ENCODE measurements at regions not wholly inside any gene's neighbourhood (a gene's known extent, or its start where the extent isn't known, plus 50 kb on each side); places are given as distances from the start of the nearest gene placed in this dataset.

DNA sequence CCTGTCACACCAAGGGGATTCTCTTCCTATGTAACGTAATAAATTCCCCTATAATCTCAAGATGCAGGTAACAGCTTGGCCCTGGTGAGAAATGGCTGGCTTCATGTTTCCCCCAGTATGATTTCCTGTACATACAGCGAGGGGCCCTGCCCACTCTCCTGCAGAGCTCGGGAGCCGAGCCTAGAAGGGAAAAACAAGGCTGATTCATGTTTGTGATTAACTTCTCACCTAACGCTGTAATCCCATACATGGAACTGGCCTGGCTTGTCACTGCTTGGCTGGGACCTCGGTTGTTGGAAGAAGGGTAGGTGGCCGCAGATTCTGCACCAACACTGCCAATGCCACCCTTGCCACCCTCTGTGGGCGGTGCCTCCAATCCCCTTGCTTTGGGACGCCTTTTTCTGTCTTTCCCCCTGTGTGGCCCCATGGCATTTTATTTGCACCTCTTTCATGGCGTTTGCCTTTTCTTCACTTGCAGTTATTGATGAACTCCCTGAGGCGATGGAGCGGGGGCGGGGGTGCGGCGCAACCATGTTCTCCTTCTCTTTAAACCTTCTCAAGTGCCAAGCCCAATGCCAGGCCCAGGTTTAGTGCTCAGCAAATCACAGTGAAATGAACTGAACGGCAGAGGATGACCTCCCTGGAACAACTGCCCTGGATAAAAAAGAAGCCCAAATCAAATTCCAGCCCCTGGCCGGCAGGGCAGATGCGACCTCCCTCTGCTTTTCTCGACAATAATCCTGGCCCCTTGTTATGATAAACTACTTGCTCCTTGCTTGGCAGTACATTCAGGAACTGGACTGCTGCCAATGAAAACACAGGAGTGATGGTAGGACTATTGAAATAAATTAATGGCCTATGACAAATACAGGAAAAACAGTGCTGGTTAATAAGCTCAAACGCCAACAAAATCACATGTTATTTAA, 108.1 kb downstream of the TMEM174 start:
- no peaks in the 10 kb centered on the region for H3K9me3 Mint-ChIP-seq
- H3K27ac Mint-ChIP-seq: no peak overlapping the region
- peaks cover 90% of the 10 kb centered on the region for H3K27me3 Mint-ChIP-seq
- DNase-seq: no peak
- H3K4me3 Mint-ChIP-seq: no peak overlapping the region
- H3K4me1 Mint-ChIP-seq: no peaks in the 10 kb centered on the region
- no peak for ATAC-seq

DNA sequence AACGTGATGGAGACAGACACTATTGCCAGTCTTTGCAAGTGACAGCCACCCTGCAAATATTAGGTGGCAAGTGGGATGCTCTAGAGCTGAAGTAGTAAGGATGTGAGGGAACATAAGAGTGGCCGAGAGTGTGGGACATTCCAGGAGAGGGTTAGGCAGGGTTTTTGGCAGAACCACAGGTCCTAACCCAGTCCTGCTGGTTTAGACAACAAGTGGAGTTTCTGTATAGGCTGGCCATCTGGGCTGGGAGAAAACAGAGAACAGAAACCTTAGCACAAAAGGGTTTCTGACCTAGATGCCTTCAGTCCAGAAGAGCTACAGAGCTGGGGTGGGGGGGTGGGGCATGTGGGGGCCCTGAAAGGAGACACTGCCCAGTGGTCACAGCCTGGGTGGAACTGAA, 107.4 kb downstream of the TMEM174 start:
- Mint-ChIP-seq H3K4me1 (no peaks in the 10 kb centered on the region), H3K27ac (no peak overlapping the region), H3K4me3 (no peak overlapping the region), H3K9me3 (no peaks in the 10 kb centered on the region), H3K27me3 (peaks cover 92% of the 10 kb centered on the region)
- DNase-seq: no peak
- ATAC-seq: no peak

DNA sequence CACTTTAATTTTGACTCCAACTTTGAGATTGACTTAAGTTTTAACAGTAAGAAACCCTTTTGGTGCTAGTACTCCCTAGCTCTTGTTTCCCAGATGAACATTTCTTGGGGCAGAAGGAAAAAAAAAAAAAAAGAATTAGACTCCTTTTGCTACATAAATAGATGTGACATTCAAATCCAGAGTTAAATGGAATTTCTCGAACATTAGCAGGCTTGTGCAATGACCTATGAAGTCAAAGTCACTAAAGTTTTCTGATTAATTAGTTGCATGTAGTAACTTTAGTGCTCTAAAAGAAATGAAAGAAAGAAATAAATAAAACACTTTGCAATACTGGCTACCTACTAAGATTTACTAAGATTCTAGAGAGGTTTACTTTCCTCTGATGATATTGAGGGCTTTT, 106.8 kb downstream of the TMEM174 start:
- Mint-ChIP-seq H3K4me1 (no peaks in the 10 kb centered on the region), H3K9me3 (no peaks in the 10 kb centered on the region), H3K27me3 (peaks cover 92% of the 10 kb centered on the region), H3K4me3 (no peak overlapping the region), H3K27ac (peak overlapping the region in 1 of 2 donors; percentile 4)
- DNase-seq (no peak), ATAC-seq (no peak)

DNA sequence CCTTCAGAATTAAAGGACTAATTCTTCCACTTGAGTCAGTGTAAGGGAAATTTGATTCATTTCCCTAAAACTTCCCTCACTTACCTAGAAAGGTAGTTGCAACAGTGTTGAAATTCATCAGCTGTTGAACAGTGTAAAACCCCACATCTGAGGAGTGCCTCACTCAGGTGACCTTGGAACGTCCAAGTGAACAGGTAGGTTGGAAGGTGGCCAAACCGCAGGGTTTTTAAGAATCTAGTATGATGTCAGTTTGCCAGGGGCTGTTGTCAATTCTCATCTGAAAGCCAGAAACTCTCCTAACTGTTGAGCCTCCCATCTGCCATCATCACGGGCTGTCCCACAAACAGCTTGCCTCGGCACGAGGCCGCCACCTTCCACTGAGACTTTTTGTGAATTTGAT, 105.7 kb downstream of the TMEM174 start:
- no peaks in the 10 kb centered on the region for H3K9me3 Mint-ChIP-seq
- H3K4me1 Mint-ChIP-seq: no peaks in the 10 kb centered on the region
- H3K4me3 Mint-ChIP-seq: no peak overlapping the region
- no peak overlapping the region for H3K27ac Mint-ChIP-seq
- H3K27me3 Mint-ChIP-seq: peaks cover 87% of the 10 kb centered on the region
- ATAC-seq (no peak), DNase-seq (no peak)

DNA sequence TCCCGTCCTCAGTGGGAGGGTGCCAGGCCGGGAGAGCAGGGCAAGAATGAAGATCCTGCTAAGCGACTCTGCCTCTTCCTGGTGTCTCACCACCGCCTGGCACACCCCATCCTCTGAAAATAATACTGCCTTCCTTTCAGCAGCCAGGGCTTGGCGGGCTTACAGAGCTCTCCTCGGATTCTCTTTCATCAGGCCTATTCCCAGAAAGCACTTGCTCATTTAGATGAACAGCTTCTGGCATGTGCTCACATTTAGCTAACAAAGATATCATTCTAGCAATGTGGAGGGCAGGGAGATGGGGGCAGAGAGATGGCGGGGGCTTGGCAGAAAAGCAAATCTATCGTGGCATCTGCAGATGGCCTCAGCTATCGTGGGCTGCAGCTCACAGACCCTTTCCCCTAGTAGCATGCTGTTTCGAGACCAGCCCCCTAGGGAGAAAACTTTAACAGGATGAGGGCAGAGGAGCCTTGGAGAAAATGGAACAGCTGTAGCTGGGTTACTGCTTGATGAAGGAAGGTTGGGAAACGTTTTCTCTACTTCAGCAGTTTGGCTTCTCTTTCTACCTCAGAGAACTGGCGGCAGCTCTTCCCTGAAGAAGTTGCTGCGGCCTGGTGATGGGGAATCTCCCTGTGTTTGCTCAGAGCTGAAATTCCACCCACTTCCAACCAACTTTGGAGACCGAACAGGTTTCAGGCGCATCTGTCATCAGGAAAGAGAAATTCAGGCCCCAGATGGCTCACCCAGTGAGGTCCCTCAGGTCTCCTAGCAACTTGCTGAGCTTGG, 102.1 kb downstream of the TMEM174 start:
- Mint-ChIP-seq H3K27ac (peak overlapping the region in 1 of 2 donors; percentile 37), H3K27me3 (peaks cover 69% of the 10 kb centered on the region), H3K9me3 (no peaks in the 10 kb centered on the region), H3K4me1 (no peaks in the 10 kb centered on the region), H3K4me3 (no peak overlapping the region)
- no peak for ATAC-seq
- no peak for DNase-seq

DNA sequence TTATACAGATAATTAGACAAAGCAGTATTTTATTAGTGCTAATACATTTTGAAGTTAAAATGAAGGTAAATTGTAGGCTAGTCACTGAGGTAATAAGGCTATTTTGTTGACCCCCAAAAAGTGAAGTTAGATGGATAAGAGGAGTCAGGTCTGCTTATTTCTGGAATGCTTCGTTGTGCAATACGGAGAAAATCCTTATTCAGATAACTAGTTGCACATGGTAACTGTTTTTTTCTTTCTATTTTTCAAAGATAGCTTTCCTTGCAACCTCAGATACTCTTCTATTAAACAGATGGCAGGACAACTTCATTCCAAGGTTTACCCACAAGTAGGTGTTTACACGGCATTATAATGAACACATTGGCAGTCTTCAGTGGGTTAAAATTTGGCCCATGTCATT, 101.1 kb downstream of the TMEM174 start:
- Mint-ChIP-seq H3K9me3 (no peaks in the 10 kb centered on the region), H3K27me3 (peaks cover 69% of the 10 kb centered on the region), H3K4me1 (no peaks in the 10 kb centered on the region), H3K27ac (no peak overlapping the region), H3K4me3 (no peak overlapping the region)
- DNase-seq (no peak), ATAC-seq (no peak)

DNA sequence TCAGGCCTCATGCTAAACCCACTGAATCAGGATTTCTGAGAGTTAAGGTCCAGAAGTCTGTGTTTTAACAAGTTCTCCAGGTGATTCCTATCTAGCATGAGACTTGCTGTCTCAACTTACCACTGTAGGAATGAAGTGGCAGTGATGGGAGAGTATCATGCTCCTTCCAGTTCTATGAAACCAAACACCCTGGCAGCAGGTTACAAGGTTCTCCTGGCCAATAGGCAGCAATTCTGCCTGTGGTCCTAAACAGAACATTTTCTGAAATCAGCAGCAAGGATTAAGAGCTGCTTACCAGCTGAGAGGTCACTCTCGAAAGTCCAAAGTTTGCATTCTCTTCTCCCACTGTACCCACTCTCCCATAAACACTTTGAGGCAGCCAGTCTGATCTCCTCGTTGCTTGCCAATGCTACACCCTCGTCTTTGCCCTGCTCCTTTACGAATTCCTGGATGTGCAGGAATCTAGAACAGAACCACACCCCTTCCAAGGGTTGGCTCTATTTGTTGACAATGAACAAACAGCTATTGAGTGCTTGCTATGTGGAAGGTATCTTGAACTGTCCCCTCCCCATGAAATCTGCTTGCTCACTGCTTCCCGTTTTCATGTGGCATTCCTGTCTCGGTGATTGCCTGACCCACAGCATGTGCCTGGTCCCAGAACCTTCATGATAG, 100.5 kb downstream of the TMEM174 start:
- H3K4me1 Mint-ChIP-seq: no peaks in the 10 kb centered on the region
- DNase-seq (no peak), ATAC-seq (no peak)
- H3K4me3 Mint-ChIP-seq: no peak overlapping the region
- no peaks in the 10 kb centered on the region for H3K9me3 Mint-ChIP-seq
- H3K27me3 Mint-ChIP-seq: peaks cover 67% of the 10 kb centered on the region
- H3K27ac Mint-ChIP-seq: no peak overlapping the region

DNA sequence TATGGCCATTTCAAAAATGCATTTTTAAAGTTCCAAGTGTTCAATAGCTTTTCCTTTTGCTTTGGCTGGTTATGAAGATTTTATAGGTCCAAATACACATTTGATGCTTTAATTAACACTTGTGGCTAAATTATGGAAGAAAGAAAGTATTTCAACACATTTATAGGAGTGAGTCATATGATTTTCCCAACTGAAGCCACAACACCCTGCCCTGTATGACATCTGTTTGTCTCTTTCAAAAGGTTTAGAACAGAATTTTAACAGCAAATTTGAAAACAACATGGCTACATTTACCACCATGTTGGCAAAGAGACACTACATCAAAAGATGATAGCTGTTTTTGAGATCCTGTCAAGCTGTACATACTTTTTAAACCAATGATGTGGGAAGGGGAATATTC, 99.4 kb downstream of the TMEM174 start:
- Mint-ChIP-seq H3K27ac (no peak overlapping the region), H3K27me3 (peaks cover 68% of the 10 kb centered on the region), H3K4me3 (no peak overlapping the region), H3K4me1 (no peaks in the 10 kb centered on the region), H3K9me3 (no peaks in the 10 kb centered on the region)
- ATAC-seq (no peak), DNase-seq (no peak)

DNA sequence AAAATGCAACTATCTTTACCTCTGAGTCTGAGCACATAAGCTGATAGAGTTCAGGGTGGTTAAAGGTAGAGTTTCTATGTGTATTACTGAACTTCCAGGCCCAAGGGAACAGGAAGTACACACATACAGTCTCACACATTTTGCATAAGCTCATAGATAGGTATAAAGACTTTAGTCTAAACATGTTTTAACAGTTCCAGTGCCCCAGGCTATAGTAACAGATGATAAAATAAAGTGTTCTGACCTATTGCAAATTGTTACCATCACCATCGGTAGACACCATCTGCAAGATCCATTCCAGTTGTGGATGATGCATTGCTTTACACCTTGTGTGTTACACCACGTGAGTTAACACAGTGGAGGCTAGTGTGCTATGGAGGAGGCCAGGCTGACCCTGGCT, 95.8 kb downstream of the TMEM174 start:
- ATAC-seq (no peak), DNase-seq (no peak)
- H3K4me3 Mint-ChIP-seq: no peak overlapping the region
- no peaks in the 10 kb centered on the region for H3K4me1 Mint-ChIP-seq
- H3K9me3 Mint-ChIP-seq: no peaks in the 10 kb centered on the region
- H3K27ac Mint-ChIP-seq: no peak overlapping the region
- peaks cover 61% of the 10 kb centered on the region for H3K27me3 Mint-ChIP-seq

DNA sequence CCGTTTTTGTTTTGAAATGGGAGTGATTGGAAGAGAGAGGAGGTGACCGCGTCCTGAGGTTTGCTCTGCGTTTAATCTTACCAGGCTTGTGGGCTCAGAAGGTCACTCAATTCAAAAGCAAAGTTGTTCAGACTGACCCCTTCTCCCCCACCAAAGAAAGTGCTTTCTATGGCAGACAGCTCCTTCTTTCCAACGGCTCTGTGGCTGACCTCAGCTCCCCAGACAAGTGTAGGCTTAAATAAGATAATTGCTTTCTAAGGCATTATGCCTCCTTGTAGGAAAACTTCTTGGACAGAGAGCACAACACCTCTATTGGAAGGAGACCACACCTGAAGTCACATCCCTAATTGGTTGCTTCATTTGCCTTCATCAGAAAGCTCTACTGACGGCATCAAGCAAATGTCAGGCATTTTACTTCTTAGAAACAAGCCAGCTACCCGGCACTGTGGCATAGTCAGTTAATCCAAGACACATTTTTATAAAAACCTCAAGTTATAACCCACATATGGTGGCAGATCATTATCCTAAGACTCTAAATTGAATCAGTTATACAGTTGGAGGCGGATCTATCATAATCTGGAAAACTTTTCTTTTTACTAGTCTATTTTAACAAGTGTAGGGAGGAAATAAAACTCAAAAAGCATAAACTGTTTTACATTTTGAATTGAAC, 94.9 kb downstream of the TMEM174 start:
- DNase-seq (no peak), ATAC-seq (no peak)
- Mint-ChIP-seq H3K4me1 (no peaks in the 10 kb centered on the region), H3K27me3 (peaks cover 60% of the 10 kb centered on the region), H3K4me3 (no peak overlapping the region), H3K27ac (no peak overlapping the region), H3K9me3 (no peaks in the 10 kb centered on the region)

DNA sequence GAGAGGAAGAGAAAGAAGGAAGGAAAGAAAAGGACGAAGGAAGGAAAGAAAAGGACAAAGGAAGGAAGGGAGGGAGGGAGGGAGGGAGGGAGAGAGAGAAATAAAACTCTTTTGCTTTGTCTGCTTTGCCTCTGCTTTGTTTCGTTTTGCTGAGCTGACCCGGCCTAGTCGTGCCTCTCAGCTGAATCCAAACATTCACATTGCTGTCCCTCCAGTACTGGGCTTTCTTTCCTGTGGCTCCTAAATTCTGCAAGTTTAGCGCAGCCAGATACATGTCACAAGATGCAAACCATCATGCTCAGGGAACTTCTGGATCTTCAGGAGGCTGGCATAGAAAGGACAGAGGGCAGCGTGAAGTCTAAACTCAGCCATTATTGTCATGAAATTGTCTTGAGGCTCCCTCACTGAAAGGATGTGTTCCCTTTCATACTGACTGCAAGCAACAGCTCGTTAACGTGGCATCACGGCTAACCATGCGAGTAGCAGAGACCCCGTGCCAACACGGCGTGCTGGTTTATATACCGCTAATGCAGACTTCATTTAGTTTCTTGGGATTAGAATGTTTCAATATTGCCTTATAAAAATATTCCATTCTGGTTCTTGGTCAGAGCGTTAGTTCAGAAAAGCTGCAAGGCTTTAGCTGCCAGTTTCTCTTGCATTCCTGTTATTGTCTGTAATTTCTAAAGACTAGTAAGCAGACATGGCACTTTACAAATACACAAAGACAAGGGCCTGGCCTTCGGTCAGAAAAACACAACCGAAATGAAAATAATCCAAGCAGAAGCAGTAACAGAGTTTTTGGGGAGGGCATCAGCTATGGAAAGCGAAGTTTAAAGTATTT, 94.2 kb downstream of the TMEM174 start:
- ATAC-seq (no peak), DNase-seq (no peak)
- no peak overlapping the region for H3K4me3 Mint-ChIP-seq
- no peaks in the 10 kb centered on the region for H3K9me3 Mint-ChIP-seq
- H3K27me3 Mint-ChIP-seq: peaks cover 66% of the 10 kb centered on the region
- H3K27ac Mint-ChIP-seq: no peak overlapping the region
- H3K4me1 Mint-ChIP-seq: no peaks in the 10 kb centered on the region

DNA sequence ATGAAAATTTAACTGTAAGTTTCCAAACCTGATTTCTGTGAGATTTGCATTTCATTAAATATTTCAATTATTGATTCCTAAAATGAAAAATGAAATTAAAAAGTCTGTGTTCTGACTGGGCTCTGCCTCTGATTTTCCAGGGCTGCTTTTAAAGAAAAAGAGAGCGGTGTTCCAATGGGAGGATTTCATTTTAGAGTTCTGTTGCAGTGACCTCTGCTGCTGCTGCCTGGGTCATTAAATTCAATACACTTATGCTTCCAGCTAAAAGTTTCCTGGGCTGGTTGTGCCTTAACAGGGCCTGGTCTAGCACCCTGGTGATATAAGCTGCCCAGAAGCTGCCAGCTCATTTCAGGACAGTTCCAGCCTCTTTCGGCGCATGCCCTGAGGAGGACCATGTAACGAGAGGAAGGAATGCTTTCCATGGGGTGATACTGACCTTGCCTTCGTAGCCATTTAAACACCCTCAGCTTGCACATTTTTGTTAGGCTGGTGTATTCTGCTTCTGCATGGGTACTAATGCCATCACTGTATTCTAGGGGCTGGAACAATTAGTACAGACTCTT, 93.3 kb downstream of the TMEM174 start:
- H3K9me3 Mint-ChIP-seq: no peaks in the 10 kb centered on the region
- DNase-seq: no peak
- H3K4me1 Mint-ChIP-seq: no peaks in the 10 kb centered on the region
- no peak overlapping the region for H3K27ac Mint-ChIP-seq
- H3K27me3 Mint-ChIP-seq: peaks cover 75% of the 10 kb centered on the region
- no peak overlapping the region for H3K4me3 Mint-ChIP-seq
- no peak for ATAC-seq

DNA sequence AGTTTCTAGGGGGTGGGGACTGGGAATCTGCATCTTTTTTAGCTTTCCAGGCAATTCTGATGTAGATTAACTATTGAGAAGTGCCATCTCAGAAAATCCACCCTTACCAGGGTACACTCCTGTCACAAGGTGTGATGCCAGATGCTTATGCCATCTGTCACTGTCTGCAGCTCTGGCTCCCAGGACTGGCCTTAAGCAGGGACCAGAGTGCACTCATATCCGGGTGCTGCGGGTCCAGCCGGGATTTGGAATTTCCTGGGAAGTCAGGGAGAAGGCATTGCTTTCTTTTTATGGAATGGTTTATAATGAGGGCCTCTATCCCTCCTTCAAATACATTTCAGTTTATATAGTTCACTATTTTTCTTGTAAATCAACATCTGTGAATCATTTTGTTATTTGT, 92.6 kb downstream of the TMEM174 start:
- Mint-ChIP-seq H3K9me3 (no peaks in the 10 kb centered on the region), H3K27ac (no peak overlapping the region), H3K27me3 (peaks cover 75% of the 10 kb centered on the region), H3K4me3 (no peak overlapping the region), H3K4me1 (no peaks in the 10 kb centered on the region)
- no peak for ATAC-seq
- DNase-seq: no peak

DNA sequence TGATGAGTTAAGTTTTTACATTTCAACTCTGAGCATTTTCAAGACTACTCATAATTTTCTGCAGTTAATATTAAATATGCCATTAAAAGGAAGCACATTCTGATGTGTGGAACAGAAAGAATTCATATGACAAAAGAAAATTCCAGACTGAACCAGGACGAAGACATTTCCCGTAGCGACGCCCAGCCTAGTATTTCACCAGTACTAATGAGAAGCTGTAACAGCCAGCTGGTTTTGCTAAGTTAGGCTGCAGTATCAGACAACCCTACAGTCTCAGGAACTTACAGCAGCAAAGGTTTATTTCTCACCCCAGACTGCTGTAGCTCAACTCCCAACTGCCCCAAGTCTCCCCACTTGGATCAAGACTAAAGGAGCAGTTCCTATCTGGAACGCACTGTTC, 91.6 kb downstream of the TMEM174 start:
- peaks cover 75% of the 10 kb centered on the region for H3K27me3 Mint-ChIP-seq
- H3K9me3 Mint-ChIP-seq: no peaks in the 10 kb centered on the region
- no peak overlapping the region for H3K4me3 Mint-ChIP-seq

More for the DNA sequence above, 91.6 kb downstream of the TMEM174 start:
- no peak for DNase-seq
- no peak for ATAC-seq
- no peaks in the 10 kb centered on the region for H3K4me1 Mint-ChIP-seq
- no peak overlapping the region for H3K27ac Mint-ChIP-seq
